Muscle layer of duodenum (tissue), 2 donors: ENCODE measurements at regions not wholly inside any gene's neighbourhood (a gene's known extent, or its start where the extent isn't known, plus 50 kb on each side); places are given as distances from the start of the nearest gene placed in this dataset.
"Not testable (repeated sequence)": the region's sequence is repeated elsewhere in the genome, so short reads cannot be mapped to it uniquely, and the experiment has no call there.

Source experiments
- H3K27ac ChIP-seq: one replicate; pipeline ENCODE4 v1.7.0; 2013; ENCODE audit warnings: mild to moderate bottlenecking, low read length
- H3K27me3 ChIP-seq: one replicate; pipeline ENCODE4 v1.7.0; 2013; ENCODE audit warnings: low read depth, mild to moderate bottlenecking, control low read depth, low read length
- H3K36me3 ChIP-seq, 2 donors: one replicate each; pipeline ENCODE4 v1.7.0; 2013; ENCODE audit warnings: low read length in 2 of 2, control low read depth in 1 of 2, mild to moderate bottlenecking in 1 of 2; ENCODE audit not compliant: insufficient read depth in 2 of 2, control insufficient read depth in 1 of 2
- H3K4me1 ChIP-seq, 2 donors: one replicate each; pipeline ENCODE4 v1.7.0; 2013; ENCODE audit warnings: low read length in 2 of 2, mild to moderate bottlenecking in 2 of 2, control low read depth in 1 of 2, moderate library complexity in 1 of 2; ENCODE audit not compliant: insufficient read depth in 2 of 2, control insufficient read depth in 1 of 2
- H3K4me3 ChIP-seq, 2 donors: one replicate each; pipeline ENCODE4 v1.7.0; 2013; ENCODE audit warnings: low read length in 2 of 2, low read depth in 1 of 2, mild to moderate bottlenecking in 1 of 2
- H3K9me3 ChIP-seq, 2 donors: one replicate each; pipeline ENCODE4 v1.7.0; 2013; ENCODE audit warnings: low read length in 2 of 2, control low read depth in 1 of 2, mild to moderate bottlenecking in 1 of 2; ENCODE audit not compliant: control insufficient read depth in 1 of 2
- donor health status: healthy.

DNA sequence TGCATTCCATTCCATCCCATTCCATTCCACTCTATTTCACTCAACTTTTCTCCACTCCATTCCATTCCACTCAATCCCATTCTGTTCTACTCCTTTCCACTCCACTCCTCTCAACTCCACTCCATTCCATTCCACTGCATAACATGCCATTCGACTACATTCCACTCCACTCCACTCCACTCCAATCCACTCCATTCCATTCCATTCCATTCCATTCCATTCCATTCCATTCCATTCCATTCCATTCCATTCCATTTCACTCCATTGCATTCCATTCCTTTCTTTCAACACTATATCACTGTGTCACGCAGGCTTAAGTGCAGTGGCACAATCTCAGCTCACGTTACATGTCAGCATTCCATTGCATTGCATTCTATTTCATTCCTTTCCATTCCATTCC, 1430.4 kb downstream of the TSPY10 start:
- Histone ChIP-seq H3K9me3 (peaks cover 0 to 70% of the 10 kb centered on the region in 2 donors), H3K4me3 (peak overlapping the region in 1 of 2 donors; percentile 32)
- H3K4me1 ChIP-seq, H3K27ac ChIP-seq, H3K36me3 ChIP-seq, H3K27me3 ChIP-seq: not testable (repeated sequence)

DNA sequence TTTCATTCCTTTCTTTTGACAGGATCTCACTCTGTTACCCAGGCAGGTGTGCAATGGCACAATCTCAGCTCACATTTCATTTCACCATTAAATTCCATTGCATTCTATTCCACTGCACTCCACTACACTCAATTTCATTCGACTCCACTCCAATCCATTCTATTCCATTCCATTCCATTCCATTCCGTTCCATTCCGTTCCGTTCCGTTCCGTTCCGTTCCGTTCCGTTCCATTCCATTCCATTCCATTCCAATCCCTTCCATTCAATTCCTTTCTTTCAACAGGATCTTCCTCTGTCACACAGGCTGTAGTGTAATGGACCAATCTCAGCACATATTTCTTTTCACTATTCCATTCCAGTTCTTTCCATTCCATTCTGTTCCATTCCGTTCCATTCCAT, 1445.7 kb downstream of the TSPY10 start:
- Histone ChIP-seq H3K9me3 (peaks cover 8 to 78% of the 10 kb centered on the region in 2 donors), H3K27ac (no peak overlapping the region), H3K36me3 (no peaks in the 10 kb centered on the region), H3K4me1 (no peaks in the 10 kb centered on the region), H3K4me3 (no peak overlapping the region), H3K27me3 (no peaks in the 10 kb centered on the region)

DNA sequence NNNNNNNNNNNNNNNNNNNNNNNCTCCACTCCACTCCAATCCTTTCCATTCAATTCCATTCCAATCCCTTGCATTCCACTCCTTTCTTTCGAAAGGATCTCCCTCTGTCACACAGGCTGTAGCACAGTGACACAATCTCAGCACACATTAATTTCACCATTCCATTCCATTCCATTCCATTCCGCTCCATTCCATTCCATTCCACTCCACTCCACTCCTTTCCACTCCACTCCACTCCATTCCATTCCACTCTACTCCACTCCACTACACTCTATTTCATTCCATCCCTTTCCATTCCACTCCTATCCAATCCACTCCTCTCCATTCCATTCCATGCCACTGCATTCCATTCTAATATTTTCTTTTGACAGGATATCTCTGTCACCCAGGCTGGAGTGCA, 1459.0 kb downstream of the TSPY10 start:
- peaks cover 4 to 82% of the 10 kb centered on the region in 2 donors for H3K9me3 ChIP-seq
- no peaks in the 10 kb centered on the region for H3K36me3 ChIP-seq
- no peak overlapping the region for H3K27ac ChIP-seq

GRCh38 chrY:10987626-10988025, 1459.9 kb downstream of the TSPY10 start:
- no peaks in the 10 kb centered on the region for H3K36me3 ChIP-seq
- H3K27ac ChIP-seq = no peak overlapping the region
- peaks cover 4 to 81% of the 10 kb centered on the region in 2 donors for H3K9me3 ChIP-seq
- H3K27me3 ChIP-seq = no peaks in the 10 kb centered on the region
- no peak overlapping the region for H3K4me3 ChIP-seq
- no peaks in the 10 kb centered on the region for H3K4me1 ChIP-seq

More for the DNA sequence above, 1459.0 kb downstream of the TSPY10 start:
- no peaks in the 10 kb centered on the region for H3K27me3 ChIP-seq
- no peaks in the 10 kb centered on the region for H3K4me1 ChIP-seq
- peak overlapping the region in 1 of 2 donors; percentile 27 for H3K4me3 ChIP-seq

DNA sequence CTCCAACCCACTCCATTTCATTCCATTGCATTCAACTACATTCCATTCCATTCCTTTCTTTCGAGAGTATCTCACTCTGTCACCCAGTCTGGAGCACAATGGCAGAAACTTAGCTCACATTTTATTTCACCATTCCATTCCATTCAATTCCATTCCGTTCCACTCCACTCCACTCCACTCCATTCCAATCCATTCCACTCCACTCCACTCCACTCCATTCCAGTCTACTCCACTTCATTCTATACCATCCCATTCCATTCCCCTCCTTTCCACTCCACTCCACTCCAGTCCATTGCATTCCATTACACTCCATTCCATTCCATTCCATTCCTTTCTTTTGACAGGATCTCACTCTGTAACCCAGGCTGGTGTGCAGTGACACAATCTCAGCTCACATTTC, 1466.3 kb downstream of the TSPY10 start:
- no peaks in the 10 kb centered on the region for H3K4me1 ChIP-seq
- no peak overlapping the region for H3K27ac ChIP-seq
- H3K27me3 ChIP-seq = no peaks in the 10 kb centered on the region
- H3K36me3 ChIP-seq = no peaks in the 10 kb centered on the region
- peaks cover 4 to 68% of the 10 kb centered on the region in 2 donors for H3K9me3 ChIP-seq
- peak overlapping the region in 1 of 2 donors; percentile 9 for H3K4me3 ChIP-seq

GRCh38 chrY:10999715-11000114, 1472.0 kb downstream of the TSPY10 start:
- H3K27ac ChIP-seq, H3K4me3 ChIP-seq, H3K27me3 ChIP-seq, H3K36me3 ChIP-seq, H3K4me1 ChIP-seq: not testable (repeated sequence)
- H3K9me3 ChIP-seq = peaks cover 0 to 73% of the 10 kb centered on the region in 2 donors

GRCh38 chrY:11014229-11014628, 1486.5 kb downstream of the TSPY10 start:
- not testable (repeated sequence) for H3K4me1 ChIP-seq, H3K36me3 ChIP-seq, H3K27ac ChIP-seq, H3K27me3 ChIP-seq
- Histone ChIP-seq H3K4me3 (peak overlapping the region in 1 of 2 donors; percentile 25), H3K9me3 (peaks cover 0 to 64% of the 10 kb centered on the region in 2 donors)

DNA sequence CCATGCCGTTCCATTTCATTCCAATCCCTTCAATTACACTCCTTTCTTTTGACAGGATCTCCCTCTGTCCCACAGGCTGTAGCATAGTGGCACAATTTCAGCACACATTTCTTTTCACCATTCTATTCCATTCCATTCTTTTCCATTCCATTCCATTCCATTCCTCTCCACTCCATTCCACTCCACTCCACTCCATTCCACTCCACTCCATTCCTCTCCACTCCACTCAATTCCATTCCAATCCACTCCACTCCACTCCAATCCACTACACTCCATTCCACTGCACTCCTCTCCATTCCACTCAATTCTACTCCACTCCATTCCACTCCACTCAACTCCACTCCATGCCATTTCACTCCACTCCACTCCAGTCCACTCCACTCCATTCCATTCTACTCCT, 1495.1 kb downstream of the TSPY10 start:
- Histone ChIP-seq H3K4me1 (no peaks in the 10 kb centered on the region), H3K27me3 (no peaks in the 10 kb centered on the region), H3K36me3 (no peaks in the 10 kb centered on the region), H3K9me3 (peaks cover 0 to 58% of the 10 kb centered on the region in 2 donors), H3K4me3 (peak overlapping the region in 1 of 2 donors; percentile 1), H3K27ac (no peak overlapping the region)

- Histone ChIP-seq H3K36me3 (no peaks in the 10 kb centered on the region), H3K27me3 (no peaks in the 10 kb centered on the region), H3K4me3 (no peak overlapping the region), H3K4me1 (no peaks in the 10 kb centered on the region), H3K27ac (no peak overlapping the region), H3K9me3 (peaks cover 0 to 14% of the 10 kb centered on the region in 2 donors)
Observed at GRCh38 chrY:11044234-11044883, 1516.7 kb downstream of the TSPY10 start.

DNA sequence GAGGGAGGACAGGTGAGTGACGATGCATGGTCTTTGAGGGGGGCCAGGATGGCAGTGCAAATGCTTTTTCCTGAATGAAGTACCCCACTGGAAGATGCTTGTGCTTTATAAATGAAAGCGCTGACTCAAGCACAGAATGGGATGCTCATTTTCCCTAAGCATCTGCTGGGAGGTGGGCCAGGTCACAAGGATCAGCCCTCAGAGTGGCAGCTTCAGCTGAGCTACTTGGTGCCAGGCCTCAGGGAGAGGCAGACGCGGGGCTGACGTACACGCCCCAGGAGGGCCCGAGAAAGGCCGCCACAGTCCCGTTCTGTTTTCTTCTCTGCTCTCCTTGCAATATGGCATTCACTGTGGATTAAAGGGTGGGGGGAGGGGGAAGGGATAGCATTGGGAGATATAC, 1535.8 kb downstream of the TSPY10 start:
- Histone ChIP-seq H3K27ac (no peak overlapping the region), H3K4me3 (no peak overlapping the region), H3K4me1 (no peaks in the 10 kb centered on the region), H3K27me3 (no peaks in the 10 kb centered on the region), H3K9me3 (no peaks in the 10 kb centered on the region), H3K36me3 (no peaks in the 10 kb centered on the region)

- H3K27ac ChIP-seq = no peak overlapping the region
- no peaks in the 10 kb centered on the region for H3K4me1 ChIP-seq
- no peak overlapping the region for H3K4me3 ChIP-seq
- no peaks in the 10 kb centered on the region for H3K27me3 ChIP-seq
- H3K9me3 ChIP-seq = no peaks in the 10 kb centered on the region
- no peaks in the 10 kb centered on the region for H3K36me3 ChIP-seq
Observed at GRCh38 chrY:11063960-11064359, 1536.3 kb downstream of the TSPY10 start.

DNA sequence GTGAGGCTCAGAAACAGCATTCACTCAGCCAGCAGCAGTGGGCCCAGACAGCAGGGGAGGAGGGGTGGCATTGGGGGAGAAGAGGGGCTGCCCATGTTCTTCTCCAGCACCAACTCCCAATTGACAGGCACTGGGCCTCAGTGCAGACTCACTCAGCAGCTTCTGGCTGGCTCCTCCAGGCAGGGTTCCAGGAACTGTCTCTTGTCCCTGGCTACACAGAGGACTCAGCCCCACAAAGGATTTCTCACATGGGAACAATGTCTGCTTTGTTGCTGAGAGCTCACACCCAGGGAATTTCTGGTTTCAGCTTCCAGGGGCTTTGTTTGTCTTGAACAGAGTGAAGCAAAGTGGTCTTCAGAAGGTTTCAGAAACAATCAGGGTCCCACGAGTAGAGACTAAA, 1536.7 kb downstream of the TSPY10 start:
- Histone ChIP-seq H3K4me1 (no peaks in the 10 kb centered on the region), H3K27me3 (no peaks in the 10 kb centered on the region), H3K4me3 (no peak overlapping the region), H3K27ac (no peak overlapping the region), H3K9me3 (no peaks in the 10 kb centered on the region), H3K36me3 (no peaks in the 10 kb centered on the region)
